T1000 (cell line): ENCODE measurements at regions not wholly inside any gene's neighbourhood (a gene's known extent, or its start where the extent isn't known, plus 50 kb on each side); places are given as distances from the start of the nearest gene placed in this dataset.

Experiments used
- DNase-seq: peaks from one replicate; lab custom pipeline; 2025; ENCODE audit warnings: mixed read lengths; lab: John Stamatoyannopoulos, UW

DNA sequence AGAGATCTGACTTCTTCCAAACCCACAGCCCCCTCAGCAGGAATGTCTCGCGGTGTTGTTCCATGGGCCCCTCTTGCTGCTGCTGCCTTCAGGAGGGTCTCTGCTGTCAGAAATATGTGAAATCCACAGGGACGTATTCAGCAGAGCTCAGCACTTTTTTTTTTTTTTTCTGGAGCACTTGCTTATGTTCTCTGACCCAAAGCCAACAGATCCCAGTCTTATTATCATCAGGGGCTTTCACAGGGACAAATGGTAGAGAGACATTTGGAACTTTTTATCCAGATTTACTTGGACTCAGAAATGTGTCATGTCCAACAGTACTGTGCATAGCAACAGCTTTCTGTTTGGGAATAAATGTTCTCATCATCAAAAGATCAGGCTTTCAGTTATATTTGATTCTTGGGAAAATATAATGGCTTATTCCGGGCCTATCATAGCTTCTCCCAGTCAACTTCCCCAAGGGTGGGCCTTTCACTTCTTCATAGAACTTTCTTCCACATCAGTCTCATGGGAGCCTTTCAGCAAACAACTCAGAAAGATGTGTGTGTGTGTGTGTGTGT lies 332.7 kb downstream of the ZNF536 start:
- no peak for DNase-seq

DNA sequence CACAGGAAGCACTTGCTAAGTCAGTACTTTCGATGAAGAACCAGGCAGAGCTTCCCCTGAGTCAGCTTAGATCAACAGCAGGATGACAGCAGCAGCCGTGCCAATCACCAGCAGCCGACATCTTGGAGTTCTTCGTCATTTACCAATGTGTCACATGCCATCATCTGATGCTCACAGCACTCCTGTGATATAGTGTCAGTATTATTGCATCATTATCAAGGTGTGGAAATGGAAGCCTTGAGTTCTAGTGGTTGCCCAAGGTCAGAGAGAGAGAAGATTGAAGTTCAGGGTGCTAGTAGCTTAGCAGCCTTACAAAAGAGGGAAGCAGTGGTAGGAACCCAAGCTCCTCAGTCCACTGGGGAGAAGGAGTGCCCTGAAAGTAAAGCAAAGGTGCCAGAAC lies 331.5 kb downstream of the ZNF536 start:
- DNase-seq, result no peak

DNA sequence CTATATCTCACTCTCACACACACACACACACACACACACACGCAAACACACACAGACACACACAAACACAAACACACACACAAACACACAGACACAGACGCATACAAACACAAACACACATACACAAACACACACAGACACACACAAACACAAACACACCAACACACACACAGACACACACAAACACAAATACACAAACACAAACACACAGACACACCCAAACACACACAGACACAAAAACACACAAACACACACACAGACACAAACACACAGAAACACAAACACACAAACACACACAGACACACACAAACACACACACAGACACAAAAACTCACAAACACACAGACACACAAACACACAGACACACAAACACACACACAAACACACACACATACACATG lies 329.0 kb downstream of the ZNF536 start:
- no peak for DNase-seq

DNA sequence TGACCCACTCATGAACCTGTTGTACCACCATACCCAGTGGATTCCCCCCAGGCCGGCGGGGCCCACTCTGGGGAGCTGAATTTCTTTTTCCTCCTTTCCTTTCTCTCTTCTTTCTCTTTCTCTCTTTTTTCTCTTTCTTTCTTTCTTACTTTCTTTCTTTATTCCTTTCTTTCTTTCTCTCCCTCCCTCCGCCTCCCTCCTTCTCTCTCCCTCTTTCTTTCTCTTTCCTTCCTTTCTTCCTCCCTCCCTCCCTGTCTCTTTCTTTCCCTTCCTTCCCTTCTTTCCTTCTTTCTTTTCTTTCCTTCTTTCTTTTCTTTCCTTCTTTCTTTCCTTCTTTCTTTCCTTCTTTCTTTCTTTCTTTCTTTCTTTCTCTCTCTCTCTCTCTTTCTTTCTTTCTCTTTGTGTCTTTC lies 327.7 kb downstream of the ZNF536 start:
- DNase-seq, result no peak

DNA sequence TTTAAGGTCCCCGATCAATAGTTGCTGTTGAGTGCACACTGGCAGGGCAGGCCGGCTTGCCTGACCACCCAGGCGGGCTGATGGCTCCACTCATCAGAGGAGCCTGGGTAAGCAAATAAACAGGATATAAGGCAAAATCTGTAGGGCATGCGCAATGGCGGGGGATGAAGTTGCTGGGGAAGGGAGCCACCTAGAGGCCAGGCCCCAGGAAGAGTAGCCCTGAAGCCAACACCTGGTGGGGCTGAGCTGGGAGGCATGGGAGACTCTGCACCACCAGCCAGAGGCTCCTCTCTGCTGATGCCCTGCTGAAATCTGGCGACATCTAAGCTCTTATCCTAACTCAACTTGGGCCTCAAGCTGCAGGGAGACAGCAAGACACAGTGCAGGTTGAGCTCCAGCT lies 324.3 kb downstream of the ZNF536 start:
- DNase-seq, result no peak

DNA sequence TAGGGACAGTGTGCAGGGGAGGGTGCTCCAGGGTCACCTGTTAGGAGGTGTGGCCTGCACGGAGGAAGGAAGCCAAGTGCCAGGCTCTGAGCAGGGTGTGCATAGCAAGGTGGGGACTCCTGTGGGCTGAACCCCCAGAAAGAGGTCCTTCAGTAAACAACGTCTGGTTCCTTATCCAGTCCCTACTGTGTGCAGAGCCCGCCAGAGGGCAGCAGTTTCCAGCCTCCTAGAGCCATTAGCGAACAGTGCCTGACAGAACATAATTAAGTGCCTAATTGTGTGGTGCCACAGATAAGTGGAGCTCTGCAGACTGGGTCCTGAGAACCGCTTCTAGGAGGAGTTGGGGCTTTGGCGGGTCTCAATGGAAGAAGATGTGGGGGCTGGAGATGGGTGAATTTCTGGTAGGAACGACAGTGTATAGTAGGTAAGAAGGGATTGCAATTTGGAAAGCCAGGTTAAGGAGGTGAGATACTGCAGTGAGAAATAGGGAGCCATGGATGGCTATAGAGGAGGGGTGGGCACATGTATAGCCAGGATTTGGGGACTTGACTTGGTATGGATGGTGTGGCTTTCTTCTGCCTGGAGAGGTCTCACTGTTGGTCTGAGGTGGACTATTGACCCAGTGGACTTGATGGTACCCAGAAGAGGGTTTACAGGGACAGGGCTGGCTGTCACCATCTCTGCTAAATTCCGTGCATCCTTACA lies 323.1 kb downstream of the ZNF536 start:
- no peak for DNase-seq

DNA sequence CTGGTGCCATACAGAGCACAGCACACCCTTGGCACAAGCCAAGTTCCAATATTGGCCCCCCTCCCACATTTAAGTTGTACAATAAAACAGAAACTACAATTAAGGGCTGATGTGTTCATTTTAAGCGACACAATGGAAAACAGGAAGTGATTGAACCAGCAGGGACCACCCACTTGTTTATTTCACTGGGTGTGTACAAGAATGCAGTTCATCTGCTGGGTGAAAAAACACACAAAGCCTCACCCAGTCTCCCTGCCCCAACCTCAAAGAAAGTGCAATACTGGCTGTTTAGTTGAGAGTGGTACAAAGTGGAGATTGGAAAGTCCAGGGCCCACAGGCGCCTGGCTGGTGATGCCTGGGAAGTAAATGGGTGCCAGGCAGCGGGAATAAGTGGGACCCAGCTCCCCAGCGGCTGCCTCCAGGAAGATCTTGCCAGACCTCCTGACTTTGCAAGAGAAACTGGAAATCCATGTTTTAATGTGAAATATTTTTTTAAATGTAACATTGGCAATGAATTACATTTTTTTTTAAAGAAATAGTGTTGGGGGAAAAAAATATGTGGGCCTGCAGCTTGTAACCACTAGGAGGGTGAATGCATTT lies 322.1 kb downstream of the ZNF536 start:
- DNase-seq, result no peak

DNA sequence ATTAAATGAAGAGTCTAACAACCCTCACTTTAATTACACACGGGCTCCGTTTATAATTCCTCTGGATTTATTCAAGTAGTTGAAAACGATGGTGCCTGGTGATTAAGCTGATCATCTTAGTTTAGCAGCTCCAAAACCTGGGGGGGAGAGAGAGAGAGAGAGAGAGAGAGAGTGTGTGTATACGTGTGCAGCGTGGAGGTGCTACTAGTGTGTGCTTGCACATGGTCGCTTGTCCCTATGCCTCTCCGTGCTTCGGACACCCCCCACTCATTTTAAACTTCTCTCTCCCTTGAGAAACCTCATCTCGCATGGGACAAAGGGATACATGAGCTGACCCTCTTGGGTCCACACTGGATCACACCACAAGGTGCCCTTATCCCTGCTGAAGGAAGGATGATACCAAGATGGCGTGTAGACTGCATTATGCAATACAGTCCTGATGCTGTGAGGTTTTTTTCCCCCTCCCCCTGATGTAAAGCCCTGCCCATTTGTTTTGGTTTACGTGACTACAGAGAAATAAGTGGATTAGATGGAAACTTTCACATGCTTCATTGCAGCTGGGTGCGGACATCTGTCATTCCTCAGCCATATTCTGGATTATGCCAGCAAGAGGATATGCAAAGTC lies 320.8 kb downstream of the ZNF536 start:
- DNase-seq, result no peak

DNA sequence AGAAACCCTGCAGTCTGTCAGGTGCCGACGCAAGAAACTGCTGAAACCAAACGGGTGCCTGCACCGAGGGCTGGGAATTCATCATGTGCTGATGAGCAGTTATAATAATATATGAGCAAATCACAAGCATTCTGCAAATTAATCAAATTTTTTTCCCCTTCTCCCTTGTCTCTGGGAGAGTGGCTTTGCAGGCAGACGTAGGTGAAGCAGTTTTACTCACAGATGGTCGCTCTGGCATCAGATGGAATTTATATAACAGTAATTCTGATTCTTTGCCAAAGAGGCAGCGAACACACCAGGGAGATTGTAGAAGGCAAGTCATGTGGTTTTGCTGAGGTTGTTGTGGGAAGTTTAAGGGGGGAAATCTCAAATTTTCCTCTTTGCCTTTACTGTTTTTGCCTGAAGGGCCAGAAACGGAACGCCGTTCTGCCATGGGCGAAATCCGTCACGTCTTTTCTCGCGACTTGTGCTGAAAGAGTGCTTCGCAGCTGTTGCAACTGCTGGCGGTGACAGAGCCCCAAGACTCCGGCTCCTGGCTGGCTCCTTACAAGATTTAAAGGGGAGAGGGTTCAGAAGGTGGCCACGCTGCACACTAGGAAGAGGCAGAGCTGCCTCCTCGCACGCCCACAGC lies 320.1 kb downstream of the ZNF536 start:
- no peak for DNase-seq

DNA sequence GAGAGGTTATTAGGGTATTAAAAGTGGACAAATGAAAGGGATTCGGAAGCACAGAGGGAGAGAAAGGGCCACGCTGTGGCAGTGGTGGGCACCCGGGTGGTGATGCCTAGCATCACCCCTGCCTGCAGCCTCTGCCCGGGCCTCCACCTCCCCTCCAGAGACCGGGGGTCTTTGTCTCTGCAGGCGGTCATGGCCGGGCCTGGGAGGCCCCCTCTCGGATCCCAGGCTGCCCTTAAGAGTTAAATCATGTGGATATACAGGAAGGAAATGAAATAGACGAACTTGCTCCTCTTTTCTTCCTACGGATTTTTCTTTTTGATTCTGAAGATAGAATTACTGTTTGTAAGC lies 319.6 kb downstream of the ZNF536 start:
- no peak for DNase-seq

DNA sequence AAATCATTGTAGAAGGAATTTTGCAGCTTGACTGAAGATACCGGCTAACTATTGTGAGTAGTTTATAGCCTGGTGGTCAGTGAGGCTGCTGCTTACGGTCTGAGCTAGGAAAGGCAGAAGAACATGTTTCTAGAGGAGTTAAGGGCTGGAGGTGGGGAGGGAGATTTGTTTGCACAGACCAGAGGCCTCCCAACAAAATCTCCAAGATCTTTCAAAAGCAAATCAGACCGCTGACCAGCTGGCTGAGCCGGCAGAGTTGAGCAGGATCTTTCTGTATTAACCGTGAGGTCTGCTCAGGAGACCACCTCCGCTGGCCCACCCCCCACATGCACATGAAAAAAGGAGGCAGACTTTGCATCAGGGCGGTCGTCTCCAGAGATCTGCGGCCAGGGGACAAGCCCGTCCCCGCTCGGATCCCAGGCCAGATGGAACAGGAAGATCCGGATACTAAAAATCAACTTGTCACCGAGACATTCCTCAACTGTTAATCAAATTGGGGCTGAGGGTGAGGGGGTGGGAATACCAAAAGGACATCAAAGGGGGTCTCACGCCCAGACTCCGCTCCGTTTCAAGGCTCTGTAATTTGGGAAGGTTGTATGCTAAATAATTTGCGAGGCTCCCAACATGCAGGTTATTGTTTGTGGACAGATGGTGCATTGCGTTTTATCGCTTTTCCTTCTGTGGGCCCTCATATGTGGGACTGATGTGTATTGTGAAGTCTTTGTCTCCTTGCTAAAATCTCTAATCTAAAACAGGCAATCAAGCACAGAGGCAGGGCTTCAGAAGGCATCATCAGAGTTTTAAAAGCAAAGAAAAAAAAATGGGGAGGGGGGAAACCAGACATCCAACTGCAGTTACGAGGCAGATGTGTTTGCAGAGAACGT lies 319.0 kb downstream of the ZNF536 start:
- DNase-seq, result no peak

DNA sequence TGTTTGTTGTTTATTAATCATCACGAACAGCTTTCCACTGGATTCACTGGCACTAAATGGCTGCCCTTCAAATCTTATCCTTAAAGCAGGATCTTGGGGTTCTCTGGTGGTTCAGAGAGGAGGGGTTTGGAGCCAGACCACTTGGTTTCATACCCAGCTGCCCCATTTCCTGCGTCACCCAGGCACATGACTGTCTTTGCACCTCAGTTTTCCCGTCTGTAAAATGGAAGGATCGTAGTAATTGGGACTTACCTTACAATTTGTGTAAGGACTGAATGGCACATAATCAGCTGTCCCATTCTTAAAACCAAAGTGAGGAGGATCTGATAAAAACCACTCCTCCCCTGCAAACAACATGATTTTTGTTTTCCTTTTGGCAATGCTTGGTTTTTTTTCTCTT lies 318.3 kb downstream of the ZNF536 start:
- no peak for DNase-seq

DNA sequence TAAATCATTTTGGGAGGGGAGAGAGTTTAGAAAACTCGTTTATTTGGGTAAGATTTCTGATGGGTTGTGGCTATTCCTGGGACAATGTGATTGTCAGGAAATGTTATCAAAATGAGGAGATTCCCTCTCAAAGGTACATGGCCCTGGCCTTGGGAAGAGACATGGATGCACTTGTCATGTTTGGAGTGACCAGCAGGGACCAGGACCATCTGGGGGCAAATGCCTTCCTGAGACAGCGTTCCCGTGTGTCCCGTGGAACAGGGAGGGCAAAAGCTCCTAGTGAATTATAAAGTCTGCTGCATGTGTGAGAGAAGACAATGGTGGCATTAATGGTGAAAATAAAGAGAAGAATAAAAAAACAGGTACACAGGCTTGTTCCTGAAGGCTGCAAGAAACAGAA lies 317.3 kb downstream of the ZNF536 start:
- no peak for DNase-seq

DNA sequence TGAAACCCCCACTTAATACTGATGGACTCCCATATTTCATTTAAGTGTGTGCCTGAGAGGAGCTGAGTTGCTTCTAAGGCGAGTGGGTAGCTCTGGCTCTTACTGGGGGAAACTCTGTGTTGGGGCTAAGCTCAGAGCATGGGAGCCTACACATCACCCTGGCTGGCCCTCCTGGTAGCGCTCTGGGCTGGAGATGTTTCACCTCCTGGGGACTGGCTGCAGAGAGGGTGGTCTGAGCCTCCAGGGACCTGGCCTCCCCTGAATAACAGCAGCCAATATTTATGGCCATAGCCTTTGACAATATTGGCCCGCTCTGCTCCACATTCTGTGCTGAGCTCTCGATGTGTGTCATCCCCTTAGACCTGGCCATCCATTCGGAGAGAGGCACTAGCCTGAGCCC lies 316.5 kb downstream of the ZNF536 start:
- DNase-seq, result no peak

DNA sequence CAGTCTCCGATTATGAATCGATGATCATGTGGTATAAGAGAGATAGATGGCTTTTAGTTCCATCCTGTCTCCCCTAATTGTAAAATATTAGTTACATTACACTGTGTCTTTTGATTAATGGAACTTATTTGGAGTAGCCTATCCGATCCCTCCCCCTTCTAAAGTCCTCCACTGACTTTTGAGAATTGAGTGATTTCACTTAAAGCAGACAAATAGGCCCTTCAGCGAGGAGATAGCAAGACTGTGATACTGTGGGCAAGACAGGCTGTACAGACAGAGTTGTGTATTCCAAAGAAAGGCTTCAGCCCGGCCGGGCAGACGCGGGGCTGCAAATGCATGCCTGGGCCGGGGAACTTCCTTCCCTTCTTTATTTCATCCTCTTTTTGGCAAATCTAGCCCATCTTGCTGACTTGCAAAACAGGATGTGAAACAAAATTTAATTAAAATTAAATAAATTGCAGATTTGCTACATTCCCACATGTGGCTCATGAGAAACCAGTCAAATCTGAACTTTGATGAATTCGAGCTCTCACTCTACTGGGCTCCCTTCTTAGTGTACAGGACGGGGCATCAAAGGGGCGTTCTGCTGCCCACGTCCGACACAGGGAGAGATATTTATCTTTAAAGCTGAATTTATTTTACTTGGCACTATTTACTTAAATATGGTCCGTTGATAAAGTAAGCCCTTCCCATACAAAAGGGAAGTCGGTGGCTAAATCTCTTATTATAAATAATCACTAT lies 314.8 kb downstream of the ZNF536 start:
- no peak for DNase-seq

DNA sequence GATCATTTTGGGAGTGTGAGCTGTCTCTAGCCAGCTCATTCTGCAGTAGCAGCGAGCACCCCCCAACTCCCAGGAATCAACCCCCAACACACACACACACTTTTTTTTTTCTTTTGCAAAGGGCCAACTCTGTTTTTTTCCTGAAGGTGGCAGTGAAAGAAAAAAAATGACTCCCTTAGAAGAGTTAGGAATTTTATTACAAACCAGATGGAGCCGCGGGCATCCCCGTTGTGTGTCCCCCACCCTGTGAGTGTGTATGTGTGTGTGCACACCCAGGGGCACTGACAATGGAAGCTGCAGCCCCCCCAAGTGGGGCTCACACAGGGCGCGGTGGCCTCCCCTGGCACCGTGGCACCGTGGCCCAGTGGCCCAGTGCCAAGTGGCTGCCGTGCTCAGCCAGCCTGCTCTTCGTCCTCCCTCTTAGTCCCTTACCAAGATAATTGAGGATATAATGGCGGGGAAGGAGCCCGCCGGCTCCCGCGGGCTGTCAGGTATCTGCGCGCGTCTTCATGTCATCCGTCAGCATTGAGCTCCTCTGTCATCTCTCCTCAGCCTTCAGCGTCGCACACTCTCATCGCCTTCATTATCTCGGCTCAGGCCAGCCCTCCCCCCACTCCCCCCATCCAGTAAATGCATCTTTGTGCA lies 314.1 kb downstream of the ZNF536 start:
- DNase-seq, result no peak

DNA sequence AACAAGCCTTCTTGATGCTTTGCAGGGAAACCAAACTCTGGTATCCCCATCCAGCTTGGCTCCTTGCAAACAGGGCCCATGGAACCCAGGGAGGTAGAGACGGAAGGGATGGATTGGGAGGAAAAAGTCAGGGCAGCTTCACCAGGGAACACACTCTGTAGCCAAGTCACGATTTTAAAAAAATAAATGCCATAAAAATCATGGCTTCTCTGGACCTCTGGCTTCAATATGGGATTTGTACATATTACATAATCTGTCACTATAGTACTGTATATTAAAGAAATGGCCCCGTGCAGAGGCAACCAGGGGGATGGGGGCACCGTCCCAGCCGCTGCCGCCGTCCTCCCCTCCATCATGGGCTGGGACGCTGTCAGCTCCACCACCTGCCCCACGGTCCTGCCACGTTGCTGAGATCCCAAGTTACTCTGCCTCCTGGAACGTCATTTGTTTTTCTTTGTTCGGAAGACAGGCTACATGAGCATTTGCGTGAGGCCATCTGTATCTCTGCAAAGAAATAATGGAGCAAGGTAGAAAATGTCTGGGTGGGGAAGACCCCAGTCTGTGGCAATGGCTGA lies 313.3 kb downstream of the ZNF536 start:
- DNase-seq, result no peak

DNA sequence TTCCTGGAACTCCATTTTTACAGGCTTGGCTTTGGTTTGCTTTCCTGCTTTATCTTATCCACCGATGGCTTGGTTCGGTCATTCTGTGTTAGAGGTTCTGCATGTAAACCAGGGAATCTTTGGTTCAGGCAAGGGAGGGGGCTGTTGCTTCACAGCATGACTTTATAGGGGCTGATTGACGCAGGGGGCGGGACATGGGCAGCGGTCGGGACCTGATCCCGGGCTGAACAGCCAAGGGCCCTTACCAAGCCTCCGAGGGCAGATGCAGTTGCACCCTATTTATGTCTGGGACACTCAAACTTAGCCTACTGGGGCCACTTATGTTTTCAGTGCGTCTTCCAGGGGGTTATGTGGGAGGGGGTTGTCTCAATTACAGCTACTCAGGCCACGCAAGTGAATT lies 312.4 kb downstream of the ZNF536 start:
- DNase-seq, result no peak

DNA sequence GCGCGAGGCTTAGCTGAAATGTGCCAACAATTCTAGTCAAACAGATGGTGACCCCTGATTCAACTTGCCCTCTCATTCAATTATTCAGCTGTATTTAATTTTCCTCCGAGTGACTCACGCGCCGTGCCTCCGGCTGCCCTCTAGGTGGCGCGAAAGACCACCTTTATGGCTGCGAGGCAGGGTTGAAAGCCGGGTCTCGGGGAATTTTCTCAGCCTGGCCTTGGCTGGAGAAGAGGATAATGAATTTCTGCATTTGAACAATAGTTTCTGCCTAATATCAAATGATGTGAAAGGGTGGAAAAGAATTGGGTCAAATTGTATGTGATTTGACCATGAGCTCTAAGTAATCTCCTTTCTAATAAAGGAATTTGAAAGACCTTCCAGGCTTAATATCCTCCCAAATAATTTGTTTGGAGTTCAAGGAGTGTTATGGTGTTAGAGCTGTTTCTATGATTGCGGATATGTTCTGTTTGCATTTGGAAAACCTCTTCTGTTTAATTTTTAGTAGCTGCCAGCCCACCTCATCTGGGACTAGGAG lies 310.9 kb downstream of the ZNF536 start:
- DNase-seq, result peak; percentile 71
